ENCODE measurements at regions not wholly inside any gene's neighbourhood (a gene's known extent, or its start where the extent isn't known, plus 50 kb on each side); places are given as distances from the start of the nearest gene placed in this dataset.

DNA sequence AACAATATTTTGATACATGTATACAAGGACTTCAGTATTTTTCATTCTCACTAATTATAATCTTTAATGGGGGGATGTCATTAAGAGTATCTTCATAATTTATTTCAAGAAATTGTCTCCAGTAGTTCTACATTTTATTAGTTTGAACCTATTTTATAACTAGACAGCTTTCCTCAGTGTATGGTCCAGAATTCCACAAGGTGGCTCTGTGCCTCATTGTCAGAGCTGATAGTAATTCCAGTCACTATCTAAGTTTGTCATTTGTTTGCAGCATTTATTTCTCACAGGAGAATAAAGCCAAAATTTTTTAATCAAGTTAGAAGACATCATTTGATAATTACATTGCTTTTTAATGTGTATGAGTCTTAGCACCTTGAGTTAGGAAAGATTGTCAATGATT is 1633.0 kb upstream of the PCDH20 start:
- Histone ChIP-seq H2AK5ac (ENCODE audit: low read depth, low read length) (no peak overlapping the region), H3K27me3 (ENCODE audit: control insufficient read depth, insufficient read depth, low read length) (no peaks in the 10 kb centered on the region), H3K18ac (ENCODE audit: low read depth, low read length) (no peak overlapping the region), H3K14ac (replicated peaks; ENCODE audit: low read depth, low read length) (no peak overlapping the region), H3K4me1 (ENCODE audit: control insufficient read depth, insufficient read depth, low read length) (peaks cover 4% of the 10 kb centered on the region; the same call in 1 of the 2 replicates), H3K9ac (ENCODE audit: low read depth, low read length) (no peak overlapping the region), H4K5ac (ENCODE audit: low read depth, low read length) (no peak overlapping the region), H4K91ac (ENCODE audit: insufficient read depth, low read depth, low read length) (no peak overlapping the region), H2BK20ac (ENCODE audit: low read depth, low read length) (no peak overlapping the region), H3K79me1 (ENCODE audit: low read depth in 1 of 2, low read length in 2 of 2) (no peaks in the 10 kb centered on the region), H3K23ac (ENCODE audit: low read depth, low read length) (no peak overlapping the region), H4K8ac (ENCODE audit: low read depth in 2 of 2, low read length in 2 of 2) (no peak overlapping the region), H3K9me3 (ENCODE audit: control insufficient read depth, insufficient read depth, low read length) (no peaks in the 10 kb centered on the region), H3K4me2 (ENCODE audit: low read depth, low read length) (no peak overlapping the region), H3K36me3 (ENCODE audit: control insufficient read depth, insufficient read depth, low read length) (no peaks in the 10 kb centered on the region), H3K4me3 (ENCODE audit: insufficient read depth, low read depth, low read length) (no peak overlapping the region), H3K56ac (ENCODE audit: extremely low read depth, insufficient read depth, low read length) (no peak overlapping the region), H2BK15ac (ENCODE audit: low read depth, low read length) (no peak overlapping the region), H3K9me1 (ENCODE audit: insufficient read depth, low read length) (no peaks in the 10 kb centered on the region), H2AK9ac (replicated peaks; ENCODE audit: low read depth, low read length, poor library complexity) (no peak overlapping the region), H2BK5ac (ENCODE audit: low read depth, low read length, poor library complexity, severe bottlenecking) (no peak overlapping the region), H4K20me1 (ENCODE audit: insufficient read depth, low read length) (no peaks in the 10 kb centered on the region), H2AFZ (replicated peaks; ENCODE audit: low read length, poor library complexity) (no peak overlapping the region), H3K27ac (ENCODE audit: insufficient read depth, low read length) (no peak overlapping the region), H3K4ac (ENCODE audit: low read depth, low read length) (no peak overlapping the region), H2BK120ac (ENCODE audit: low read depth, low read length) (no peak overlapping the region)
- ATAC-seq (ENCODE audit: low read depth) (no peak), DNase-seq (peak; percentile 16)
- CTCF ChIA-PET: no interaction called here
- intact Hi-C loops (cut with micrococcal nuclease) (no loop called here), dilution Hi-C loops (cut with HindIII; ENCODE audit: low sequenced_read_pairs, unreplicated experiment) (no loop called here), in situ Hi-C loops (cut with MboI; ENCODE audit: low sequenced_read_pairs) (no loop called here)
- BruUV-seq (replicated peaks): no TSS peak
- POLR2A ChIA-PET (ENCODE audit: unreplicated experiment): no interaction called here
- TF ChIP-seq BHLHE40 (IDR thresholded peaks at IDR 0.05; ENCODE audit: low read depth, low read length) (no peak), MAFK (IDR thresholded peaks at IDR 0.05; ENCODE audit: low read depth, low read length) (no peak), CEBPB (IDR thresholded peaks at IDR 0.05; ENCODE audit: low read depth, low read length) (no peak), MXI1 (IDR thresholded peaks at IDR 0.05; ENCODE audit: borderline replicate concordance, low read depth, low read length) (no peak), RFX5 (IDR thresholded peaks at IDR 0.05; ENCODE audit: low read depth, low read length) (no peak), RAD21 (IDR thresholded peaks at IDR 0.05; ENCODE audit: low read length) (peak; percentile 22; the same call in 1 of the 2 replicates), MAZ (IDR thresholded peaks at IDR 0.05; ENCODE audit: borderline replicate concordance, low read depth, low read length) (no peak), FOS (IDR thresholded peaks at IDR 0.05; ENCODE audit: low read depth, low read length) (no peak), USF2 (IDR thresholded peaks at IDR 0.05; ENCODE audit: low read depth, low read length) (no peak), SMC3 (IDR thresholded peaks at IDR 0.05; ENCODE audit: low read depth, low read length) (0 out of 2 replicates have a peak, but pooled peaks have one; percentile 12), CHD1 (IDR thresholded peaks at IDR 0.05; ENCODE audit: low read depth, low read length) (no peak), POLR2A (IDR thresholded peaks at IDR 0.05; ENCODE audit: low read depth, low read length) (no peak), ELK1 (IDR thresholded peaks at IDR 0.05; ENCODE audit: borderline replicate concordance, low read depth, low read length) (no peak), NFE2L2 (IDR thresholded peaks at IDR 0.05; ENCODE audit: low read depth, low read length) (no peak), RCOR1 (IDR thresholded peaks at IDR 0.05; ENCODE audit: insufficient replicate concordance, low read length) (no peak)
- TF ChIP-seq, protein P1, sequence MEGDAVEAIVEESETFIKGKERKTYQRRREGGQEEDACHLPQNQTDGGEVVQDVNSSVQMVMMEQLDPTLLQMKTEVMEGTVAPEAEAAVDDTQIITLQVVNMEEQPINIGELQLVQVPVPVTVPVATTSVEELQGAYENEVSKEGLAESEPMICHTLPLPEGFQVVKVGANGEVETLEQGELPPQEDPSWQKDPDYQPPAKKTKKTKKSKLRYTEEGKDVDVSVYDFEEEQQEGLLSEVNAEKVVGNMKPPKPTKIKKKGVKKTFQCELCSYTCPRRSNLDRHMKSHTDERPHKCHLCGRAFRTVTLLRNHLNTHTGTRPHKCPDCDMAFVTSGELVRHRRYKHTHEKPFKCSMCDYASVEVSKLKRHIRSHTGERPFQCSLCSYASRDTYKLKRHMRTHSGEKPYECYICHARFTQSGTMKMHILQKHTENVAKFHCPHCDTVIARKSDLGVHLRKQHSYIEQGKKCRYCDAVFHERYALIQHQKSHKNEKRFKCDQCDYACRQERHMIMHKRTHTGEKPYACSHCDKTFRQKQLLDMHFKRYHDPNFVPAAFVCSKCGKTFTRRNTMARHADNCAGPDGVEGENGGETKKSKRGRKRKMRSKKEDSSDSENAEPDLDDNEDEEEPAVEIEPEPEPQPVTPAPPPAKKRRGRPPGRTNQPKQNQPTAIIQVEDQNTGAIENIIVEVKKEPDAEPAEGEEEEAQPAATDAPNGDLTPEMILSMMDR (conservative IDR thresholded peaks at IDR 0.05; ENCODE audit: low read depth, low read length): peak; percentile 26; the same call in 1 of the 2 replicates
